ENCODE measurements at regions not wholly inside any gene's neighbourhood (a gene's known extent, or its start where the extent isn't known, plus 50 kb on each side); places are given as distances from the start of the nearest gene placed in this dataset.

- DNase-seq (ENCODE audit: low spot score in 2 of 2, unreplicated experiment in 2 of 2): no peak
- Mint-ChIP-seq H3K36me3 (no peaks in the 10 kb centered on the region), H3K4me3 (no peak overlapping the region), H3K27me3 (ENCODE audit: low read depth) (peaks cover 7% of the 10 kb centered on the region), H3K27ac (no peak overlapping the region), H3K9me3 (no peaks in the 10 kb centered on the region), H3K4me1 (no peaks in the 10 kb centered on the region)
- TF ChIP-seq CTCF (IDR thresholded peaks at IDR 0.05; ENCODE audit: unreplicated experiment): no peak
These were observed 351.7 kb upstream of the DCC start for GRCh38 chr18:51988277-51988676.

GRCh38 chr18:51997129-51997528, 342.9 kb upstream of the DCC start:
- Mint-ChIP-seq H3K27me3 (ENCODE audit: low read depth) (no peaks in the 10 kb centered on the region), H3K27ac (no peak overlapping the region), H3K4me1 (no peaks in the 10 kb centered on the region), H3K9me3 (no peaks in the 10 kb centered on the region), H3K4me3 (no peak overlapping the region), H3K36me3 (no peaks in the 10 kb centered on the region)
- DNase-seq (ENCODE audit: low spot score in 2 of 2, unreplicated experiment in 2 of 2): no peak
- TF ChIP-seq CTCF (IDR thresholded peaks at IDR 0.05; ENCODE audit: unreplicated experiment): no peak

- peaks cover 1% of the 10 kb centered on the region for H3K27me3 Mint-ChIP-seq (ENCODE audit: low read depth)
- no peak overlapping the region for H3K4me3 Mint-ChIP-seq
- no peak for DNase-seq (ENCODE audit: low spot score in 2 of 2, unreplicated experiment in 2 of 2)
- TF ChIP-seq CTCF (IDR thresholded peaks at IDR 0.05; ENCODE audit: unreplicated experiment): no peak
- H3K9me3 Mint-ChIP-seq: no peaks in the 10 kb centered on the region
- H3K36me3 Mint-ChIP-seq: no peaks in the 10 kb centered on the region
- no peak overlapping the region for H3K27ac Mint-ChIP-seq
- H3K4me1 Mint-ChIP-seq: no peaks in the 10 kb centered on the region
These were observed 341.9 kb upstream of the DCC start for GRCh38 chr18:51998066-51998465.

GRCh38 chr18:51998711-51999110, 341.3 kb upstream of the DCC start:
- DNase-seq (ENCODE audit: low spot score in 2 of 2, unreplicated experiment in 2 of 2): no peak
- no peak for TF ChIP-seq CTCF (IDR thresholded peaks at IDR 0.05; ENCODE audit: unreplicated experiment)

GRCh38 chr18:51999351-51999750, 340.6 kb upstream of the DCC start:
- Mint-ChIP-seq H3K9me3 (no peaks in the 10 kb centered on the region), H3K4me3 (no peak overlapping the region), H3K27ac (no peak overlapping the region), H3K4me1 (no peaks in the 10 kb centered on the region), H3K36me3 (no peaks in the 10 kb centered on the region), H3K27me3 (ENCODE audit: low read depth) (peaks cover 3% of the 10 kb centered on the region)
- no peak for DNase-seq (ENCODE audit: low spot score in 2 of 2, unreplicated experiment in 2 of 2)
- TF ChIP-seq CTCF (IDR thresholded peaks at IDR 0.05; ENCODE audit: unreplicated experiment): no peak

More at GRCh38 chr18:51998711-51999110, 341.3 kb upstream of the DCC start:
- Mint-ChIP-seq H3K4me1 (no peaks in the 10 kb centered on the region), H3K27me3 (ENCODE audit: low read depth) (peaks cover 3% of the 10 kb centered on the region), H3K4me3 (no peak overlapping the region), H3K36me3 (no peaks in the 10 kb centered on the region), H3K9me3 (no peaks in the 10 kb centered on the region), H3K27ac (no peak overlapping the region)

- Mint-ChIP-seq H3K36me3 (no peaks in the 10 kb centered on the region), H3K4me1 (no peaks in the 10 kb centered on the region), H3K9me3 (no peaks in the 10 kb centered on the region), H3K27ac (no peak overlapping the region), H3K4me3 (no peak overlapping the region), H3K27me3 (ENCODE audit: low read depth) (peaks cover 3% of the 10 kb centered on the region)
- no peak for DNase-seq (ENCODE audit: low spot score in 2 of 2, unreplicated experiment in 2 of 2)
- no peak for TF ChIP-seq CTCF (IDR thresholded peaks at IDR 0.05; ENCODE audit: unreplicated experiment)
These were observed 339.6 kb upstream of the DCC start for GRCh38 chr18:52000435-52000834.

Measured in mesothelial cell of epicardium (in vitro differentiated cells).